ENCODE measurements at regions not wholly inside any gene's neighbourhood (a gene's known extent, or its start where the extent isn't known, plus 50 kb on each side); places are given as distances from the start of the nearest gene placed in this dataset.

- TF ChIP-seq CTCF (IDR thresholded peaks at IDR 0.05) (no peak), POLR2A (IDR thresholded peaks at IDR 0.05) (no peak)
Measured at GRCh38 chr14:87419925-87420324, 573.1 kb downstream of the GALC start.

Data from body of pancreas (tissue), 4 donors.